Neural cell (in vitro differentiated cells): ENCODE measurements at regions not wholly inside any gene's neighbourhood (a gene's known extent, or its start where the extent isn't known, plus 50 kb on each side); places are given as distances from the start of the nearest gene placed in this dataset.

Experiments
- EP300 ChIP-seq: fragments of 450-650 bp; conservative IDR thresholded peaks from 2 replicates; pipeline ENCODE4 v1.6.1; 2014; ENCODE audit warnings: antibody characterized with exemption, mild to moderate bottlenecking, moderate library complexity; ENCODE audit not compliant: poor library complexity, severe bottlenecking
- EZH2 ChIP-seq: fragments of 200-600, 300-800 bp; shearing (Covaris generic), sonication (generic); IDR thresholded peaks from 2 replicates; pipeline ENCODE4 v1.6.1; 2014; ENCODE audit warnings: antibody characterized with exemption, low read length, borderline replicate concordance, mild to moderate bottlenecking; ENCODE audit not compliant: insufficient read depth, poor library complexity, severe bottlenecking
- POLR2AphosphoS5 ChIP-seq: IDR thresholded peaks from 2 replicates; pipeline ENCODE4 v1.6.1; 2012
- TAF1 ChIP-seq: IDR thresholded peaks from 2 replicates; pipeline ENCODE4 v1.6.1; 2012; ENCODE audit warnings: low read depth
- TF ChIP-seq, protein P1 (sequence below): fragments of 450-650 bp; IDR thresholded peaks from 2 replicates; pipeline ENCODE4 v1.5.1; 2014; ENCODE audit warnings: antibody characterized with exemption, mild to moderate bottlenecking, moderate library complexity; ENCODE audit not compliant: poor library complexity, severe bottlenecking

DNA sequence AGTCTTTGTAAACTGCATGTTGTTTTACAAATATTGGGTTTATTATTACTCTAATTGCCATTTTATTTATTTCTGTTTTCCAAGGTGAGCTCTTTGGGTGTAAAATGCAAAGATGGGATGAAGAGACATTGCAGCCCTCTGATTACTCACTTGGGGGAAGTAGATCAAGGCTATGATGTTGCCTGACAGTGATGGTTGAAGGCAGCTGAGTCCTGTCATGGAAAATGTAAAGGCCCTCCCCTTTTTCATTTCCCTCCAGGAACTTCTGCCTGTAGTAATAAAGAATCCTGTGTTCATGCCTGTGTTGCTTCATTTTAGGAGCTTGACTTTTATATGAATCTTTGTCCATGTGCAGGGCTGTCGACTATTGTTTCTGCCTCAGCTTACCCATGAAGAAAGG, 605.4 kb upstream of the CLINT1 start:
- TF ChIP-seq EP300 (no peak), POLR2AphosphoS5 (no peak), EZH2 (no peak), TAF1 (no peak)
- TF ChIP-seq, protein P1, sequence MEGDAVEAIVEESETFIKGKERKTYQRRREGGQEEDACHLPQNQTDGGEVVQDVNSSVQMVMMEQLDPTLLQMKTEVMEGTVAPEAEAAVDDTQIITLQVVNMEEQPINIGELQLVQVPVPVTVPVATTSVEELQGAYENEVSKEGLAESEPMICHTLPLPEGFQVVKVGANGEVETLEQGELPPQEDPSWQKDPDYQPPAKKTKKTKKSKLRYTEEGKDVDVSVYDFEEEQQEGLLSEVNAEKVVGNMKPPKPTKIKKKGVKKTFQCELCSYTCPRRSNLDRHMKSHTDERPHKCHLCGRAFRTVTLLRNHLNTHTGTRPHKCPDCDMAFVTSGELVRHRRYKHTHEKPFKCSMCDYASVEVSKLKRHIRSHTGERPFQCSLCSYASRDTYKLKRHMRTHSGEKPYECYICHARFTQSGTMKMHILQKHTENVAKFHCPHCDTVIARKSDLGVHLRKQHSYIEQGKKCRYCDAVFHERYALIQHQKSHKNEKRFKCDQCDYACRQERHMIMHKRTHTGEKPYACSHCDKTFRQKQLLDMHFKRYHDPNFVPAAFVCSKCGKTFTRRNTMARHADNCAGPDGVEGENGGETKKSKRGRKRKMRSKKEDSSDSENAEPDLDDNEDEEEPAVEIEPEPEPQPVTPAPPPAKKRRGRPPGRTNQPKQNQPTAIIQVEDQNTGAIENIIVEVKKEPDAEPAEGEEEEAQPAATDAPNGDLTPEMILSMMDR = no peak
